ENCODE measurements at regions not wholly inside any gene's neighbourhood (a gene's known extent, or its start where the extent isn't known, plus 50 kb on each side); places are given as distances from the start of the nearest gene placed in this dataset.
A peak's percentile ranks its signal among the peaks of the same experiment; 100 is the strongest.

DNA sequence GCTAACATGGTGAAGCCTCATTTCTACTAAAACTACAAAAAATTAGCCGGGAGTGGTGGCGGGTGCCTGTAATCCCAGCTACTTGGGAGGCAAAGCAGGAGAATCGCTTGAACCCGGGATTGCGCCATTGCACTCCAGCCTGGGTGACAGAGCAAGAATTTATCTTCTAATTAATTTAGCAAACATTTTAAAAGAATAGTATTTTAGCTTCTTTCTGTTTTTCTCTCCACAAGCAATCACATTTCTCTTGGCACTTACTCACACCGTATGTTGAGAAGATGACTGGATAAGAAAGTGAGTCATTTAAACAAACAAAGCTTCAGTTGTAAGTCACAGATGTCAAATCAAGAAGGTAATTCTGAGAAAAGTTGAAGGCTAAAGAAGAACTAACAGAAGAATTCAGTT lies 264.0 kb downstream of the ARL4A start:
- TF ChIP-seq SIN3A (IDR thresholded peaks at IDR 0.05; ENCODE audit: borderline replicate concordance, insufficient read depth, low read length): peak; percentile 41; the same call in 1 of the 2 replicates
- no peak for TF ChIP-seq TAF1 (IDR thresholded peaks at IDR 0.05; ENCODE audit: borderline replicate concordance, insufficient read depth, low read length)
- TF ChIP-seq FOXP2 (optimal IDR thresholded peaks at IDR 0.05; ENCODE audit: borderline replicate concordance, extremely low read depth, extremely low read length, insufficient read depth): no peak
- no peak for TF ChIP-seq POLR2AphosphoS5 (IDR thresholded peaks at IDR 0.05; ENCODE audit: low read depth, low read length)
- TF ChIP-seq, protein P1, sequence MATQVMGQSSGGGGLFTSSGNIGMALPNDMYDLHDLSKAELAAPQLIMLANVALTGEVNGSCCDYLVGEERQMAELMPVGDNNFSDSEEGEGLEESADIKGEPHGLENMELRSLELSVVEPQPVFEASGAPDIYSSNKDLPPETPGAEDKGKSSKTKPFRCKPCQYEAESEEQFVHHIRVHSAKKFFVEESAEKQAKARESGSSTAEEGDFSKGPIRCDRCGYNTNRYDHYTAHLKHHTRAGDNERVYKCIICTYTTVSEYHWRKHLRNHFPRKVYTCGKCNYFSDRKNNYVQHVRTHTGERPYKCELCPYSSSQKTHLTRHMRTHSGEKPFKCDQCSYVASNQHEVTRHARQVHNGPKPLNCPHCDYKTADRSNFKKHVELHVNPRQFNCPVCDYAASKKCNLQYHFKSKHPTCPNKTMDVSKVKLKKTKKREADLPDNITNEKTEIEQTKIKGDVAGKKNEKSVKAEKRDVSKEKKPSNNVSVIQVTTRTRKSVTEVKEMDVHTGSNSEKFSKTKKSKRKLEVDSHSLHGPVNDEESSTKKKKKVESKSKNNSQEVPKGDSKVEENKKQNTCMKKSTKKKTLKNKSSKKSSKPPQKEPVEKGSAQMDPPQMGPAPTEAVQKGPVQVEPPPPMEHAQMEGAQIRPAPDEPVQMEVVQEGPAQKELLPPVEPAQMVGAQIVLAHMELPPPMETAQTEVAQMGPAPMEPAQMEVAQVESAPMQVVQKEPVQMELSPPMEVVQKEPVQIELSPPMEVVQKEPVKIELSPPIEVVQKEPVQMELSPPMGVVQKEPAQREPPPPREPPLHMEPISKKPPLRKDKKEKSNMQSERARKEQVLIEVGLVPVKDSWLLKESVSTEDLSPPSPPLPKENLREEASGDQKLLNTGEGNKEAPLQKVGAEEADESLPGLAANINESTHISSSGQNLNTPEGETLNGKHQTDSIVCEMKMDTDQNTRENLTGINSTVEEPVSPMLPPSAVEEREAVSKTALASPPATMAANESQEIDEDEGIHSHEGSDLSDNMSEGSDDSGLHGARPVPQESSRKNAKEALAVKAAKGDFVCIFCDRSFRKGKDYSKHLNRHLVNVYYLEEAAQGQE (IDR thresholded peaks at IDR 0.05; ENCODE audit: insufficient read depth in 1 of 2, low read depth in 2 of 2, low read length in 2 of 2): no peak

DNA sequence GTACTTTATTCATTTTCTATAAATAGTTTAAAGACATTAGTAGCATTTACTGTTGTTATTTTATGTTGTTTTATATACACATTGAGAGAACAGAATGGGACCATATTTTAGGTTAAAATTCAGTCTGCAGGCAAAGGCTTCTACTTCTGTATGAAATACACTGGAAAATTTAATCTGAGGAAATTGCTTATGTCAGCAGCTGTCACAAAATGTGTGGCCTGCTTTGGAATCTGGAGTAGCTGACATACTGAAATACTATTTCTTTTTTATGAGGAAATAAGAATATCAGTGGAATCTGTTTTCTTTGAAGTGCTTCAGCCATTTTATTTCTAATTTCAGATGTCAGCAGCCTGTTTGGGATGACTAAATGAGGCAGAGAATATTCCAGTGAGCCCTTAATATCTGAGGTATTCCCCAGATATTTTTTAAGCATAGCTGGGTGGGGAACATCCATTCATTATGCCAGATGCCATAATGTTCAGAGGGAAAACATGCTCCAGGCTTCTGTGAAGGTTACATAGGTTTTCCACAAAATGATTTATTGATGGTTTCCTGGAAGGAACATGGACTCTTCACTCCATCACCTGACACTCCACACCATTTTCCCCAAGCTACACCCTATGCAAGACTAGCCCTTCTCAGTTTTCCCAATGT lies 267.1 kb downstream of the ARL4A start:
- TF ChIP-seq SIN3A (IDR thresholded peaks at IDR 0.05; ENCODE audit: borderline replicate concordance, insufficient read depth, low read length) (no peak), POLR2AphosphoS5 (IDR thresholded peaks at IDR 0.05; ENCODE audit: low read depth, low read length) (no peak), TAF1 (IDR thresholded peaks at IDR 0.05; ENCODE audit: borderline replicate concordance, insufficient read depth, low read length) (no peak), FOXP2 (optimal IDR thresholded peaks at IDR 0.05; ENCODE audit: borderline replicate concordance, extremely low read depth, extremely low read length, insufficient read depth) (no peak)
- TF ChIP-seq, protein P1 (IDR thresholded peaks at IDR 0.05; ENCODE audit: insufficient read depth in 1 of 2, low read depth in 2 of 2, low read length in 2 of 2): no peak

DNA sequence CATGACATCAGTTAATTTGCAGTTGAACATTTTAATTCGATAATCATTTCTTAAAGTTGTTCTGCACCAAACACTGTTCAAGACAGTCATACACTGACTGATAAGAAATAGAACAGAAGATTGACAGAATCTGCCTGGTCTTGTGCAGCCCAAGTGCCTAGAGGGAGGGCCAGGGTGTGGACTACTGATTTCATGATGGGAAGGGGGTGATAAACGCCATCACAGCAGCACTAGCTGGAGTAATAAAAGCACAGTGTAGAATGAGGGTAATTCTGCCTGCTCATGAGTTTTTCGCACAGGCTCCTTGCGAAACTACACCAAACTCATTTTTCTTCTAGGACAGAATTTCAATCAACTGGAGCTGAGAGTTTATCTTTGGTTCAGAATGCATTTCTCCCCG lies 270.1 kb downstream of the ARL4A start:
- TF ChIP-seq TAF1 (IDR thresholded peaks at IDR 0.05; ENCODE audit: borderline replicate concordance, insufficient read depth, low read length) (no peak), POLR2AphosphoS5 (IDR thresholded peaks at IDR 0.05; ENCODE audit: low read depth, low read length) (no peak), FOXP2 (optimal IDR thresholded peaks at IDR 0.05; ENCODE audit: borderline replicate concordance, extremely low read depth, extremely low read length, insufficient read depth) (no peak), SIN3A (IDR thresholded peaks at IDR 0.05; ENCODE audit: borderline replicate concordance, insufficient read depth, low read length) (no peak)
- TF ChIP-seq, protein P1 (IDR thresholded peaks at IDR 0.05; ENCODE audit: insufficient read depth in 1 of 2, low read depth in 2 of 2, low read length in 2 of 2): no peak

DNA sequence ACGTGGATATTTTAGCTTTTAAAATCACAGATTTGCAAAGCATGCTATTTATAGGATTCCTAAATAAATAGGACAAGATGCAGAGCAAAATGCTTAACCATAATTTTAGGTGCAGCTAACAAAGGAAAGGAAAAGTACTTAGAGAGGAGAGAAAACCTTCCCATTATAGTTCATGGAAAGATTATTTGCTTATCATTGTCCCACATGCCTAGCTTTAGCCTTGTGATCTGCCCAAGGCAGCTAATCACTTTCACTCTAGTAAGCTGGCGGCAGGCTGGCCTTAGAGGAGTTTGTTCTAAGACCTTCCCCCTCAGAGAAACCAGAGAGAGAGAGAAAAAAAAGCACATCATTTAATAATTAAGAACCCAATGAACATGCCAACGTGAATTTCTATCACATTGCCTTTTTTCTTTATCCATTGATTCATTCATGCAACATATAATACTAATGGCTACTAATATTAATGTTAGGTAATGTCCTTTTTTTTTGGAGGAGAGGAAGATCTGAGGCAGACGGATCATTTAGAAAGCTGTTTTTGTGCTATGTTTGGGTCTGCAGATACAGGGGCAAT lies 274.6 kb downstream of the ARL4A start:
- TF ChIP-seq TAF1 (IDR thresholded peaks at IDR 0.05; ENCODE audit: borderline replicate concordance, insufficient read depth, low read length) (no peak), FOXP2 (optimal IDR thresholded peaks at IDR 0.05; ENCODE audit: borderline replicate concordance, extremely low read depth, extremely low read length, insufficient read depth) (no peak), POLR2AphosphoS5 (IDR thresholded peaks at IDR 0.05; ENCODE audit: low read depth, low read length) (no peak), SIN3A (IDR thresholded peaks at IDR 0.05; ENCODE audit: borderline replicate concordance, insufficient read depth, low read length) (no peak)
- TF ChIP-seq, protein P1 (IDR thresholded peaks at IDR 0.05; ENCODE audit: insufficient read depth in 1 of 2, low read depth in 2 of 2, low read length in 2 of 2): no peak
